Non-pigmented ciliary epithelial cell (primary cell): ENCODE measurements at regions not wholly inside any gene's neighbourhood (a gene's known extent, or its start where the extent isn't known, plus 50 kb on each side); places are given as distances from the start of the nearest gene placed in this dataset.
A peak's percentile ranks its signal among the peaks of the same experiment; 100 is the strongest.
"Not testable (repeated sequence)": the region's sequence is repeated elsewhere in the genome, so short reads cannot be mapped to it uniquely, and the experiment has no call there.

Source experiments
- DNase-seq: peaks from one replicate; pipeline ENCODE4 v3.0.0-alpha.2; 2010; ENCODE audit warnings: low read depth

- DNase-seq = not testable (repeated sequence)
Measured at GRCh38 chr16:72729552-72729951, 318.4 kb downstream of the ZFHX3 start.

- DNase-seq = no peak
Measured at GRCh38 chr16:72728516-72728915, 319.4 kb downstream of the ZFHX3 start.

GRCh38 chr16:72727565-72727964 lies 320.4 kb downstream of the ZFHX3 start:
- no peak for DNase-seq

GRCh38 chr16:72725643-72726042 lies 322.3 kb downstream of the ZFHX3 start:
- DNase-seq = no peak

- no peak for DNase-seq
Measured at GRCh38 chr16:72723781-72724180, 324.1 kb downstream of the ZFHX3 start.

- DNase-seq = no peak
Measured at GRCh38 chr16:72722552-72722951, 325.4 kb downstream of the ZFHX3 start.

GRCh38 chr16:72721981-72722380 lies 325.9 kb downstream of the ZFHX3 start:
- no peak for DNase-seq

- no peak for DNase-seq
Measured at GRCh38 chr16:72715267-72715666, 332.7 kb downstream of the ZFHX3 start.

- DNase-seq = no peak
Measured at GRCh38 chr16:72711823-72712222, 336.1 kb downstream of the ZFHX3 start.

- DNase-seq = no peak
Measured at GRCh38 chr16:72705801-72706200, 342.1 kb downstream of the ZFHX3 start.

GRCh38 chr16:72704746-72705372 lies 343.1 kb downstream of the ZFHX3 start:
- DNase-seq = no peak

GRCh38 chr16:72689851-72690250 lies 358.1 kb downstream of the ZFHX3 start:
- DNase-seq = no peak

GRCh38 chr16:72680732-72681131 lies 367.2 kb downstream of the ZFHX3 start:
- DNase-seq = no peak

GRCh38 chr16:72679856-72680255 lies 368.1 kb downstream of the ZFHX3 start:
- DNase-seq = no peak

GRCh38 chr16:72677662-72678447 lies 370.1 kb downstream of the ZFHX3 start:
- peak; percentile 46 for DNase-seq

- no peak for DNase-seq
Measured at GRCh38 chr16:72673118-72673517, 374.8 kb downstream of the ZFHX3 start.

- DNase-seq = no peak
Measured at GRCh38 chr16:72666267-72666666, 381.7 kb downstream of the ZFHX3 start.

GRCh38 chr16:72665701-72666100 lies 382.2 kb downstream of the ZFHX3 start:
- DNase-seq = no peak

GRCh38 chr16:72664509-72665408 lies 383.2 kb downstream of the ZFHX3 start:
- peak; percentile 99 for DNase-seq

- DNase-seq = no peak
Measured at GRCh38 chr16:72664056-72664508, 383.8 kb downstream of the ZFHX3 start.

- DNase-seq = peak; percentile 35
Measured at GRCh38 chr16:72658888-72659717, 388.8 kb downstream of the ZFHX3 start.

GRCh38 chr16:72657791-72658190 lies 390.1 kb downstream of the ZFHX3 start:
- DNase-seq = no peak
